Stimulated activated CD8-positive, alpha-beta memory T cell treated with anti-CD3 and anti-CD28 coated beads, Interleukin-2, amount 100 ng/mL, for 1 hour (primary cell): ENCODE measurements at regions not wholly inside any gene's neighbourhood (a gene's known extent, or its start where the extent isn't known, plus 50 kb on each side); places are given as distances from the start of the nearest gene placed in this dataset.
"Not testable (repeated sequence)": the region's sequence is repeated elsewhere in the genome, so short reads cannot be mapped to it uniquely, and the experiment has no call there.

Experiments used
- DNase-seq, 2 donors: peaks; one replicate each; pipeline ENCODE4 v3.0.0-alpha.2; 2020; ENCODE audit warnings: low read depth in 2 of 2

- not testable (repeated sequence) for DNase-seq
Observed at GRCh38 chr5:100379254-100379858, 155.8 kb upstream of the FAM174A start.

GRCh38 chr5:100364757-100365478 lies 170.3 kb upstream of the FAM174A start:
- DNase-seq, result not testable (repeated sequence)

GRCh38 chr5:100364343-100364742 lies 170.8 kb upstream of the FAM174A start:
- DNase-seq, result not testable (repeated sequence)

GRCh38 chr5:100359998-100360397 lies 175.2 kb upstream of the FAM174A start:
- not testable (repeated sequence) for DNase-seq

GRCh38 chr5:100346269-100346668 lies 188.9 kb upstream of the FAM174A start:
- not testable (repeated sequence) for DNase-seq

GRCh38 chr5:100341485-100341884 lies 193.7 kb upstream of the FAM174A start:
- not testable (repeated sequence) for DNase-seq

GRCh38 chr5:100322483-100322882 lies 212.7 kb upstream of the FAM174A start:
- no peak for DNase-seq

GRCh38 chr5:100319885-100320284 lies 215.3 kb upstream of the FAM174A start:
- no peak for DNase-seq

GRCh38 chr5:100313657-100314056 lies 221.5 kb upstream of the FAM174A start:
- DNase-seq, result no peak

GRCh38 chr5:100311806-100312205 lies 223.4 kb upstream of the FAM174A start:
- no peak for DNase-seq

- no peak for DNase-seq
Observed at GRCh38 chr5:100306000-100306399, 229.2 kb upstream of the FAM174A start.

GRCh38 chr5:100303216-100303615 lies 232.0 kb upstream of the FAM174A start:
- no peak for DNase-seq

- no peak for DNase-seq
Observed at GRCh38 chr5:100299261-100299660, 235.9 kb upstream of the FAM174A start.

- no peak for DNase-seq
Observed at GRCh38 chr5:100276071-100276470, 259.1 kb upstream of the FAM174A start.

GRCh38 chr5:100275631-100276030 lies 259.5 kb upstream of the FAM174A start:
- no peak for DNase-seq

GRCh38 chr5:100273846-100274580 lies 261.2 kb upstream of the FAM174A start:
- DNase-seq, result no peak

GRCh38 chr5:100270023-100270771 lies 265.0 kb upstream of the FAM174A start:
- no peak for DNase-seq

GRCh38 chr5:100260968-100261367 lies 274.2 kb upstream of the FAM174A start:
- DNase-seq, result no peak

GRCh38 chr5:100252944-100253343 lies 282.2 kb upstream of the FAM174A start:
- no peak for DNase-seq

GRCh38 chr5:100252037-100252436 lies 283.1 kb upstream of the FAM174A start:
- no peak for DNase-seq

- no peak for DNase-seq
Observed at GRCh38 chr5:100249884-100250269, 285.3 kb upstream of the FAM174A start.
